Midbrain (tissue), 1 donor: ENCODE measurements at regions not wholly inside any gene's neighbourhood (a gene's known extent, or its start where the extent isn't known, plus 50 kb on each side); places are given as distances from the start of the nearest gene placed in this dataset.
A peak's percentile ranks its signal among the peaks of the same experiment; 100 is the strongest.

Experiments used
- DNase-seq: peaks from one replicate; lab custom pipeline; 2025; lab: John Stamatoyannopoulos, UW

DNA sequence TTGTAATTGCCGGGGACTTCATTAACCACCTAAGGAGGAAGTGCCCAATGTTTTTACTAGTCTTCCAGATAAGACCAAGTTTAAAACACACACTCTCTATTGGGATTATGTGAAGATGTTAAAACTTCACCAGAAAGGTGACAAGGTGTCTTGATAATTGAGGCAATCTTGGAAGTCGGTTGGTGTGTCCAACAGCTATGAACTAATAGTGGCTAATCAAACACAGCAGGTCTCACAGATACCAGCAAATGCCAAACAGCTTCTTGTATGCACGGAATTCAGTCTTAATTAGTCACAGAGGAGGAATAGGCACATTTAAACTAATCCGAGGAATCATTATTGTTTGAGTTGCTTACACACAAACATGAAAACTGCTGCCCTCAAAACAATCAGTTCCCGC lies 214.5 kb downstream of the SEC61B start:
- no peak for DNase-seq

DNA sequence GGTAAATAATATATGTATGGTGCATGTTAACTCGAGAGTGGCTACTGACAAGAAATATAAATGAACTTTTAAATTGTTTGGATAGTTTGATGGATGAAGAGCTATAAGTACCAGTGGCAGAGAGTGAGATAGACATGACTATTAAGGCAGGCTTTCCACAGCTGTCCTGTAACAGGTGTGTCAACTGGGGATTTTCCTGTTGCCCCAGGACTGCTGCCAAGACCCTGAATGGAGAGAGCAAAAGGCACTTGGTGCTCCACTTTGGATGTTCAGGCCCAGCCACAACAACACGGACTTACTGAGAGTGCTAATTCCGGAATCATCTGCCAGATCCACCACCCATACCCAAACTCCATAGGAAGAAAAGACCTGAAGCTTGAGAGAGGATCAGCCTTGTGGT lies 215.1 kb downstream of the SEC61B start:
- no peak for DNase-seq

GRCh38 chr9:99438596-99438995 lies 216.5 kb downstream of the SEC61B start:
- DNase-seq: no peak

- no peak for DNase-seq
Observed at GRCh38 chr9:99441829-99442228, 219.7 kb downstream of the SEC61B start.

DNA sequence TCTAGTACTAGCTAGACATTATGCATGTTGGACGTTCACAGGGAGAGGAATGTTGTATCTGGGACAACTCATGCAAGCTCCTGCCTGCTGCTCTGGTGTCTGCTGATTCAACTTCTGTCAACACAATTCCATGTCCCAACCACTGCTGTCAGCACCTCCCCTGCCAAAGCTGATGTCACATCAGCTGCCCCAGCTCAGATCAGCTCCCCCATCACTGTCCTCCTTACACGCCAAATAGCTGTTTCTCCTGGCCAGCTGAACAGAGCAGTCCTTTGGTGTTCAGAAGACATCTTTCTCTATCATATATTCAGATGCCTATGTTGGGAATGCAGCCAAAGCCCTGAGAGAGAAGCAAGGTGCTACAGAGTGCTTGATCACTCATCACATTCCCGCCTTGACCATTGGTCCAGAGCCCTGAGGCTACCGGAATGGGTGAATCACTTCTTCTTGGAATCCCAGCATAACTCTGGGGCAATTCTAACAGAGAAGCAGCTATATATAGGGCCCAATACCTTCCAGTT lies 223.3 kb downstream of the SEC61B start:
- no peak for DNase-seq

GRCh38 chr9:99445920-99446319 lies 223.8 kb downstream of the SEC61B start:
- no peak for DNase-seq

DNA sequence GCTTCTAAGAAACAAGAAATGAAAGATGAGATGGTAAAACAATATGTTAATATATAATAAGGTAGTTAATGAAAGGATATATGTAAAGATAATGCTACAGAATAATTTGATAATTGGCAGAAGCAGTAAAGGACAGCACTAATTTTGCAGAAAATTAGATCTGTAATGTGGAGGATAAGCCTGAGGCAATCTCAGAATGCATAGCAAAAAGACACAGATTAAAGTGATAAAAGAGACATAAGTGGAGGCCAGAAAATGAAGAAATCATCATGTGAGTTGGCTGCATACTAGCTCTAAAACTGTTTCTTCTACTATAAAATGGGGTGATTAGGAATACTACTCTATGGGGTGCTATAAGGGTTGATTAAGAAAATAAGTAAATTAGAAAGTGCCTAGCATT lies 225.9 kb downstream of the SEC61B start:
- no peak for DNase-seq

DNA sequence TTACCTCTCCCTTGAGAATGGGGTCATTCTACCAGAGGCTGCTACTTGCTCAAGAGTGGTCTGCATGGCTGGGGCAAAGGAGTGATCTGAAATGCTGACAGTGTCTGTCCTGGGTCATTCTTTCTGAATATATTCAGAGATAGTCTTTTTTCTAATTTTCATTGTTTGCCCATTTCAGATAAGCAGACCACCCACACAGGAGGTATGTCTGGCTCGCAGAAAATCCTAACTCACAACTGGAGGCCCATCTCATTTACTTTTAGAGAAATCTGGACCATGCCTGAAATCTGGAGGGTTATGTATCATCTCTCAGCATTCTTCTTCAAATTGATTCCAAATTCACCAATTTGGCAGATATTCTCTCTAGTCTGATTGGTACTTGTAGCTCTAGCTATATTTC lies 227.6 kb downstream of the SEC61B start:
- no peak for DNase-seq

DNA sequence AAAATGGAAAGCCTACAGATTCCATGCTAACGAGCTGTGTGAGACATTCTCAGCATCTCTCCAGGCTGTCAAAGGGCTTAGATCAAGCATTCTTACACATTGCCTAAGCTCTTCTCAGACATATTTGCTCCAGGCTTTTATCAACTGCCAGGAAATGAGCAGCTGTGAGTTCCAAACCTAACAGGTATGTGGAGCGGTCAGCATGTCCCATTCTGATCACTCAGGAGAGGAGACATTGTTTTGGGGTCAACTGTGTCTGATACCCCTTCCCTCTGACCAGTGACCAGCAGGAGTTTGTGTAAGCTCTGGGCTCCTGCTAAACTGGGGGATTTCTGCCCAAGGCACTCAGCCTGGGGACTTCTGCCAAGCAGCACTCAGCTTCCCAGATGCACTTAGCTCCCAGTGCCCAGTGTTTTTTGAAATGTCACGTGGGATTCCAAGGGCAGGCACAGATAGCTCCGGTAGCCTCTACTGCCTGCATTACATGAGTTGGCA lies 229.1 kb downstream of the SEC61B start:
- peak; percentile 34 for DNase-seq

- DNase-seq: no peak
Observed at GRCh38 chr9:99457406-99457805, 235.3 kb downstream of the SEC61B start.

- no peak for DNase-seq
Observed at GRCh38 chr9:99457981-99458380, 235.9 kb downstream of the SEC61B start.

GRCh38 chr9:99459919-99460318 lies 237.8 kb downstream of the SEC61B start:
- no peak for DNase-seq

DNA sequence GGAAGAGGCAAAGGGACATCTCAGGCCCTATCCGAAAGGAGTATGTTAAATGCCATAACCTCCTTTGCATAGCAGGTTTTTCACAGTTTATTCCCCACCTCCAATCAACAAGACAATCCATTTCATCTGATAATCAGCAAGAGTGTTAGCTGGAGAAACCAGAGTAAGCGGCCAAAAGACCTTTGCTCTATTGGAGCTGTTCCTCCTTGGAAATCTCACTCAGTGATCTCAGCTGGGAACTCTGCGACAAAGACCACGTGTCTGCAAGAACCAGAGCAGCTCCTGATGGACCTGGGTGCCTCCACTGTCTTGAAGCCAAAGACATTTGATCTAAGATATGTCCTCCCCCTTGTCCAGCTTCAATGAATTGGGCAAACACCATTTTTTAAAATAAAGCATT lies 241.0 kb downstream of the SEC61B start:
- no peak for DNase-seq

DNA sequence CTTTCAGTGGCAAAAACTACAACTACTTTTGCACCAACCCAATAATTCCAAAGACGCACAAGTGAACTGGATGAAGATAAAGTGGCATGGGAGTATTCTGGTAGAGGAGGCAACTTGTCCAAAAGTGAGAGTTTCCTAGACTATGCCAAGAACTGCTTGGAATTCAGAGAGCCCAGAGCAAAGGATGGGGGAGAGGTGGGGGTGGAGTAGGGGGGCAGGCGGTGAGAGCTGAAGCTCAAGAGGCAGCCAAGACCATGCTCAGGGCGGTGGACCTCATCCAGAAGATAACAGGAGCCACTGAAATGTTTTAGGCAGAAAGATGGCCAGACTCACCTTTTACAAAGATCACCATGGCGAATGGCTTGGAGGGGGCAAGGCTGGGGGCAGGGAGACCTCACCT lies 242.5 kb downstream of the SEC61B start:
- no peak for DNase-seq

DNA sequence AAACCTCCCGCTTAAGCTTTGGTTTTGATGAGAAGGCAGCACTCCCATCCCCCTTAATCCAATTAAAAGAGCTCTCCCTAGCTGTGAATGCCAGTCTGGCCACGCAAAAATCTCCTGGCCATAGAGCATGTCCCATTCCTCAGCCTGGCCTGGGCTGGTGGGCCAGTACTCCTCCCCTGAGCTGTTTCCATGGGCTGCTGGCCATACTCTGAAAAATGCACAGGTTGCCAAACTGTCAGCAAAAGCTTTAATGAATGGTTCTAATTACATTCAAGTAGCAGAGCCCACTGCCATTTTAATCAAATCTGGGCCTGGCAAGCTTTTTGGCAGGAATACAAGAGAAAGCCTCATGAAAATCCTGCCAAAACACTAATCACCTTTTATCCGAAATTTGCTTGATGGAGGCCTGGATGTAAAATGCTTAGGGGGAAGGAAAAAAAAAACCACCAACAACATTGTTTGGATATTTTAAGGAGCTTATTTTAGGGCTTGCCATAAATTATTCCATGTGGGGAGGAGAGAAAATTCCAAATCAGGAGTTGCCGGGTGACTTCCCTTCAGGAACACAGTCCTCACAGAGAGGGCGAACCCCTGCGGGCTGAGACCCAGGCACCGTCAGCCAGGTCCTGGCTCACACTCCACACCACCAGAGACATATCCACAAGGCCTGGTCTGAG lies 243.3 kb downstream of the SEC61B start:
- peak; percentile 45 for DNase-seq

DNA sequence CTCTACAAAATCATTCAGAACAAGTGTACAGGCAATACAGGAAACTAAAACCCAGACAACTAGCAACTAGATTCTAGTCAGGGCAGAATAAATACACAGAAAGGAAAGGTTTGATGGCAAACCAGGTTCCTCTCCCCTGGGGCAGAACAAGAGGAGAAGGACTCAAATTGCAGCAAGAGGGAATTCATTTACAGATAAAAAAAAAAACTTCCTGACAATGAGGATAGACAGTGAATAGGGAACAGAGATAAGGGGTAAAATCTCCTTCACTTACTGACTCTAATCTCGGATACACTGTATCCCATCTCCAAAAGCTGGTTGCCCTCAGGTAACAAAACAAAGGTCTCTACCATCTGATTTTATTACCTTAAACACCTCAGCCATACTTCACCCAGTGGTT lies 244.0 kb downstream of the SEC61B start:
- DNase-seq: no peak

DNA sequence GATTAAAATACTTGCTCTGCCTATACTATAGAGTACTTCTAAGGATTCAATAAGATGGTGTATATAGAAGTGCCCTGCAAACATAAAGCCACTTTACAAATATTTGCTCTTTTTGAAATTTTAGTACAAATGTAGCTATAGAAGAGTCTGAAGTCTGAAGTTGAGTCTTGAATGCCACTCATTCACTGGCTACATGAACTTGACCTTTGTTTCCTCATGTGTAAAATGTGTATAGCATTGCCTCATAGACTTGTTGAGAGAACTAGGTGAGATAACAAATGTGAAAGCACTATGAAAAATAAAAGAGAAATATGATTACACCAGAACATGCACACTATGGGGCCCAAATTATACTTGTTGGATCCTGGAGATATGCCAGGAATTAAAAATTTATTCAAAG lies 244.7 kb downstream of the SEC61B start:
- DNase-seq: no peak

DNA sequence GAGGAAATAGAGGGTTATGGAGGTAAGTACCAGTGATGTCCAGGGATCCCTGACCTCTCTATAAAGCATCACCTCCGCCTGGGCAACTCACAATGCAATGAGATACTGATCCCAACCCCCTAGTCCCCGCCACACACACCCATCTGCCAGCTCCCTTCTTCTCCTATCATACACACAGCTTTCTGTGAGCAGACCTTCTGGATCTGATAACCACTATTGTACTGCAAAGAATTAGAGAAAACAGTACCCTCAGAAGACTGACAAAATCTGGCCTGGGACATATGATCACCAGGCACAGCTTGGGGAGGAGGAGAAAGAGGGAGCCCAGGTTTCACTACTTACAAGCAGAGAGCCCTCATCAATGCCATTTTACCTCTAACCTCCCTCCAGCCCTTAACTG lies 249.0 kb downstream of the SEC61B start:
- no peak for DNase-seq

- no peak for DNase-seq
Observed at GRCh38 chr9:99472240-99472915, 250.3 kb downstream of the SEC61B start.

- DNase-seq: no peak
Observed at GRCh38 chr9:99472916-99473245, 250.8 kb downstream of the SEC61B start.

DNA sequence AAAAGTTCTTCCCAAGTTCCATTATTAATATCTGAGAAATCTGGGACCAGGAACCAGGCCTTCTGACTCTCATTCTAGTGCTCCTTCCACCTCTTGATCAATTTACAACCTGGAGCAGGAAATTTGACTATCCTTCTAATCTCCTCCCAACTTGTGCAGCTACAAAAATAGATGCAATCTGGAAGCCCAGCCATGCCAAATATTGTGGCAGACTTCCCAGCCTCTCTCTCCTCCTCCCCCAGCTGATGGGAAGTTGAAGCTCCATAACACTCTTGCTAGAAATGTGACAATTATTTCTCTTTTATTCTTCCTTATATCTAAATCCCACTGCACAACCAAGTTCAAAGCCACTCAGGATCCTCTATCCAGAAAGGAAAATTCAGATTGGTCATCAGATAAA lies 252.1 kb downstream of the SEC61B start:
- no peak for DNase-seq

- DNase-seq: no peak
Observed at GRCh38 chr9:99475401-99476065, 253.5 kb downstream of the SEC61B start.

DNA sequence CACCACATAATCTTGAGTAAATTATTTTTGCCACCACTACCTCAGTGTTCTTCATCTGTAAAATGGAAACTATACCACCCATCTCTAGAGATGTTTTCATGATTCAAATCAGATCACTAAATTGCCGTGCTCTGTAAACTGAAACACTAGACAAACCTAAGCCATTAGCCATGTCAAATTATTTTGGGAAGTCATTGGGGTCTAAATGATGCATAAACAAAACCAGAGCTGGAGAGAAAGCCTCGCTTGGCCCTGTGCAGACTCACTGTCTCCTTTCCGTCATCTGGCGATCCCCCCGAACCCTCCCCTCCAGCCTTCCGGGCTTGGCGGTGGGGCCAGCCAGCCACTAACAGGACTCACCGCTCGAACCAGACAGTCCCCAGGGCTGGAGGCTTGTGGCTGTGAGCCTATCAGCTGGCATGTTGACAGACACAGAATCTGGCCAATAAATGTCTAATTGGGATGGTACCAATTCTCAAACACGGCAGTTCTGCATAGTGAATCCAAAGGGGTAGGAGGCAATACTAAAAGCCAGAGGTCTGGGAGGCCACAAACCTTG lies 256.5 kb downstream of the SEC61B start:
- DNase-seq: no peak
